IPS DF 19.7 (cell line): ENCODE measurements at regions not wholly inside any gene's neighbourhood (a gene's known extent, or its start where the extent isn't known, plus 50 kb on each side); places are given as distances from the start of the nearest gene placed in this dataset.

ENCODE experiments used
- DNase-seq: peaks from one replicate; pipeline ENCODE4 v3.0.0-alpha.2; 2013; ENCODE audit warnings: low read depth, low spot score

- no peak for DNase-seq
Observed at GRCh38 chr9:4384750-4385149, 84.9 kb upstream of the GLIS3 start.

- no peak for DNase-seq
Observed at GRCh38 chr9:4382722-4383317, 83.0 kb upstream of the GLIS3 start.

GRCh38 chr9:4381744-4382143, 81.9 kb upstream of the GLIS3 start:
- no peak for DNase-seq

GRCh38 chr9:4380406-4380805, 80.5 kb upstream of the GLIS3 start:
- DNase-seq: no peak

GRCh38 chr9:4375424-4376200, 75.7 kb upstream of the GLIS3 start:
- DNase-seq: no peak

GRCh38 chr9:4371108-4371507, 71.2 kb upstream of the GLIS3 start:
- DNase-seq: no peak

- DNase-seq: no peak
Observed at GRCh38 chr9:4370501-4370900, 70.6 kb upstream of the GLIS3 start.

- peak; percentile 45 for DNase-seq
Observed at GRCh38 chr9:4366591-4367330, 66.9 kb upstream of the GLIS3 start.

GRCh38 chr9:4365055-4365454, 65.2 kb upstream of the GLIS3 start:
- DNase-seq: no peak

GRCh38 chr9:4362281-4362680, 62.4 kb upstream of the GLIS3 start:
- no peak for DNase-seq

GRCh38 chr9:4359016-4359415, 59.1 kb upstream of the GLIS3 start:
- DNase-seq: no peak

GRCh38 chr9:4357929-4358328, 58.1 kb upstream of the GLIS3 start:
- no peak for DNase-seq

GRCh38 chr9:4356306-4356705, 56.4 kb upstream of the GLIS3 start:
- DNase-seq: no peak

GRCh38 chr9:4353236-4353635, 53.4 kb upstream of the GLIS3 start:
- DNase-seq: no peak

GRCh38 chr9:4349816-4350418, 50.0 kb upstream of the GLIS3 start:
- no peak for DNase-seq
